GM12878 (cell line): ENCODE measurements at regions not wholly inside any gene's neighbourhood (a gene's known extent, or its start where the extent isn't known, plus 50 kb on each side); places are given as distances from the start of the nearest gene placed in this dataset.

Source experiments
- ASH2L ChIP-seq: fragments of 300-600, 200-600 bp; sonication (generic); IDR thresholded peaks from 2 replicates; pipeline ENCODE4 v1.6.1; 2017; ENCODE audit warnings: low read depth, mild to moderate bottlenecking, borderline replicate concordance
- ATF2 ChIP-seq: IDR thresholded peaks from 2 replicates; pipeline ENCODE4 v1.6.1; 2012; ENCODE audit warnings: low read length, inconsistent platforms
- CEBPB ChIP-seq, 2 experiments: fragments of 150-350 bp in 1 of 2; IDR thresholded peaks; 2 replicates each; pipeline ENCODE4 v1.6.1; 2012 to 2014; ENCODE audit warnings: low read depth in 2 of 2, low read length in 2 of 2, borderline replicate concordance in 1 of 2, inconsistent platforms in 1 of 2
- CEBPZ ChIP-seq: fragments of 150-350 bp; IDR thresholded peaks from 2 replicates; pipeline ENCODE4 v1.6.1; 2016; ENCODE audit warnings: low read depth, low read length
- HDGF ChIP-seq: fragments of 450-650 bp; IDR thresholded peaks from 2 replicates; pipeline ENCODE4 v1.6.1; 2016; ENCODE audit warnings: antibody characterized with exemption
- IKZF1 ChIP-seq: fragments of 450-650 bp; conservative IDR thresholded peaks from 2 replicates; pipeline ENCODE4 v1.6.1; 2017; ENCODE audit warnings: antibody characterized with exemption, mild to moderate bottlenecking
- MLLT1 ChIP-seq: fragments of 450-650 bp; IDR thresholded peaks from 2 replicates; pipeline ENCODE4 v1.6.1; 2016; ENCODE audit warnings: mild to moderate bottlenecking
- MYC ChIP-seq: IDR thresholded peaks from 2 replicates; pipeline ENCODE4 v1.6.1; 2011; ENCODE audit warnings: mild to moderate bottlenecking, low read length, moderate library complexity, inconsistent platforms; ENCODE audit not compliant: insufficient read depth, insufficient replicate concordance, insufficient read length, severe bottlenecking
- NFYA ChIP-seq: IDR thresholded peaks from 2 replicates; pipeline ENCODE4 v1.6.1; 2011; ENCODE audit warnings: low read depth, mild to moderate bottlenecking, low read length, improper control_type of control experiment, borderline replicate concordance
- PKNOX1 ChIP-seq: fragments of 450-650 bp; IDR thresholded peaks from 2 replicates; pipeline ENCODE4 v1.6.1; 2016; ENCODE audit warnings: mild to moderate bottlenecking
- PML ChIP-seq: IDR thresholded peaks from 2 replicates; pipeline ENCODE4 v1.6.1; 2012; ENCODE audit warnings: low read length, inconsistent platforms
- POLR2AphosphoS5 ChIP-seq: IDR thresholded peaks from 2 replicates; pipeline ENCODE4 v1.6.1; 2011; ENCODE audit warnings: mild to moderate bottlenecking, low read length, inconsistent platforms
- RFX5 ChIP-seq: IDR thresholded peaks from 2 replicates; pipeline ENCODE4 v1.6.1; 2011; ENCODE audit warnings: low read depth, low read length, improper control_type of control experiment
- SMAD5 ChIP-seq: IDR thresholded peaks from 2 replicates; pipeline ENCODE4 v1.6.1; 2016; ENCODE audit warnings: antibody characterized with exemption, low read depth
- TCF12 ChIP-seq: IDR thresholded peaks from 2 replicates; pipeline ENCODE4 v1.6.1; 2011; ENCODE audit warnings: low read depth, mild to moderate bottlenecking, low read length
- ZNF592 ChIP-seq: fragments of 450-650 bp; IDR thresholded peaks from 2 replicates; pipeline ENCODE4 v1.6.1; 2017; ENCODE audit warnings: mild to moderate bottlenecking, moderate library complexity

- TF ChIP-seq CEBPZ (no peak), PKNOX1 (0 out of 2 replicates have a peak, but pooled peaks have one; percentile 17), MLLT1 (no peak), PML (no peak), TCF12 (no peak), IKZF1 (peak; percentile 40), POLR2AphosphoS5 (no peak), ASH2L (0 out of 2 replicates have a peak, but pooled peaks have one; percentile 52), ZNF592 (no peak), HDGF (no peak), RFX5 (no peak), NFYA (no peak), SMAD5 (no peak), MYC (no peak), ATF2 (no peak), CEBPB (IDR thresholded peaks at IDR 0.05; ENCODE audit: borderline replicate concordance in 1 of 2, low read depth in 2 of 2, low read length in 2 of 2) (no peak)
These were observed 118.4 kb downstream of the ASB9 start (continued) for GRCh38 chrX:15151267-15152186.
